Ovary (tissue), 7 donors: ENCODE measurements at regions not wholly inside any gene's neighbourhood (a gene's known extent, or its start where the extent isn't known, plus 50 kb on each side); places are given as distances from the start of the nearest gene placed in this dataset.

Source experiments
- DNase-seq, 5 donors: peaks; one replicate each; pipeline ENCODE4 v3.0.0-alpha.2; 2019 to 2020
- H3K27ac ChIP-seq, 2 donors: fragments of 200-600 bp; one replicate each; pipeline versions ENCODE4 v1.5.1 to v1.8.0; 2019 to 2022
- H3K27me3 ChIP-seq: fragments of 200-600 bp; one replicate; pipeline ENCODE4 v1.8.0; 2022
- H3K36me3 ChIP-seq: fragments of 200-600 bp; sonication (generic); one replicate; pipeline ENCODE4 v1.5.1; 2019
- H3K4me1 ChIP-seq: one replicate; pipeline ENCODE4 v1.8.1; 2013; ENCODE audit warnings: mild to moderate bottlenecking, moderate library complexity; ENCODE audit not compliant: insufficient read depth
- H3K4me3 ChIP-seq: fragments of 200-600 bp; sonication (generic); one replicate; pipeline ENCODE4 v1.5.1; 2017
- H3K9me3 ChIP-seq, 2 donors: fragments of 200-600 bp in 1 of 2; sonication (generic) in 1 of 2; one replicate each; pipeline versions ENCODE4 v1.5.1 to v1.8.1; 2013 to 2019; ENCODE audit warnings: mild to moderate bottlenecking in 1 of 2, moderate library complexity in 1 of 2
- EP300 ChIP-seq: sonication (generic); formaldehyde crosslinking; IDR thresholded peaks from one replicate; pipeline ENCODE4 v1.6.1; 2017; ENCODE audit warnings: antibody characterized with exemption
- POLR2A ChIP-seq: fragments of 450-650 bp; IDR thresholded peaks from one replicate; pipeline ENCODE4 v1.6.1; 2017; ENCODE audit warnings: antibody characterized with exemption, mild to moderate bottlenecking, moderate library complexity
- WGBS, 3 donors: extraction: QIAGEN DNeasy Blood & Tissue Kit in 1 of 3; methylation state at CpG; one replicate each; pipeline versions ENCODE4 v1.1.5 to v1.1.7; 2013 to 2017; 5-methylcytosine and 5-hydroxymethylcytosine counted together
- intact Hi-C, 4 donors: fragments of 100-400 bp; cut with DNase I; formaldehyde crosslinking; loops; one replicate each; pipeline versions ENCODE4 v1.11.0 to v1.15.1; 2022 to 2023
- TF ChIP-seq, protein P1 (sequence below), 3 donors: fragments of 450-650 bp in 2 of 3; fragments of 200-600 bp in 1 of 3; IDR thresholded peaks; one replicate each; pipeline versions ENCODE4 v1.5.1 to v1.8.0; 2016 to 2022; ENCODE audit warnings: antibody characterized with exemption in 3 of 3, mild to moderate bottlenecking in 1 of 3
- donor health status: DM: no; HTN: no; CAD: no; lungs with moderate emphysema.
- donor health status: DM: no; HTN: no; CAD: no.
- donor health status: Bipolar disorder and iron deficiency.
- donor health status: DM: no; HTN: no; CAD: no.
- donor health status: DM: yes; HTN: yes; CAD: no.

DNA sequence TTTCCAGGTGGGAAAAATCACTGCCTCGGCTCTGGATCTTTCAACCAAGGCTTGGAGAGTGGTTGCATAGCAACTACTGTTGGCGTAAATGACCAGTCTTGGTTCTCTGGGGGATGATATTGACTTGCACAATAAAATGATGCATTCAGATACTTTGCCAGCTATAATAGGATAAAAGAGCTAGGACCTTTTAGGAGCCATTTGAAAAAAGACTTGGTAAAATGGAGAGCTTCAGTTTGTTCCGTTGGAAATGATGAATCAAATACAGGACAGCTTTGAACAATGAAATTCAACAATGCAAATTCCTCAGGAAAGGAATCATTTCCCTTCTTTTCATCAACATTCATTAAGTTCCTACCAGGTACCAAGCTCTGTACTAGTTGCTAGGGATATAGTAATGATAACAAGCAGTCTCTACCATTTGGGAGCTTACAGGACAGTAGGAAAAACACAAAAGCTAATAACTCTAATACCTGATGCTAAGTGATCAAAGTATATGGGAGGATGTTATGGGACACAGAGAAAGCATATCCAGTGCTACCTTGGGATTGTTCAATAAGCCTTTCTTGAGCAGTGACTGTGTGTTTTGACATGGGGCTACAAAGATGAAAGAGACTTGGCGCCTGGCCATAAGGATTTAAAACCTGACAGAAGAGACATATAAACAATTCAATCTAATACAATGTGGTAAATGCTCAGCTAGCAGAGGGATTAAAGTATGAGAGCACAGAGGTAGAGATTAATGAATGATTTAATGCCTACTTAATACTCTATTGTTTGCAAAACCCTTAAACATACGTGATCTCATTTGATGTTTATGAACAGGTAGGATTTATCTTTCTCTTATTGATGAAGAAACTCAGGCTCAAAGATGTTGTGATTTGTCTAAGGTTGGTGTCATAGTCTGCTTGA is 110.7 kb downstream of the QPCT start:
- Histone ChIP-seq H3K27me3 (no peaks in the 10 kb centered on the region), H3K9me3 (no peaks in the 10 kb centered on the region), H3K4me3 (no peak overlapping the region), H3K27ac (no peak overlapping the region), H3K4me1 (peaks cover 6% of the 10 kb centered on the region), H3K36me3 (no peaks in the 10 kb centered on the region)
- peak in 2 of 5 donors; percentile 19 to 62 for DNase-seq
- intact Hi-C loops, result no loop called here
- WGBS, 3 donors, result 49 to 66% (median 55%) methylated on average over 5 of the region's 5 CpGs
- no peak for TF ChIP-seq POLR2A
- TF ChIP-seq, protein P1, sequence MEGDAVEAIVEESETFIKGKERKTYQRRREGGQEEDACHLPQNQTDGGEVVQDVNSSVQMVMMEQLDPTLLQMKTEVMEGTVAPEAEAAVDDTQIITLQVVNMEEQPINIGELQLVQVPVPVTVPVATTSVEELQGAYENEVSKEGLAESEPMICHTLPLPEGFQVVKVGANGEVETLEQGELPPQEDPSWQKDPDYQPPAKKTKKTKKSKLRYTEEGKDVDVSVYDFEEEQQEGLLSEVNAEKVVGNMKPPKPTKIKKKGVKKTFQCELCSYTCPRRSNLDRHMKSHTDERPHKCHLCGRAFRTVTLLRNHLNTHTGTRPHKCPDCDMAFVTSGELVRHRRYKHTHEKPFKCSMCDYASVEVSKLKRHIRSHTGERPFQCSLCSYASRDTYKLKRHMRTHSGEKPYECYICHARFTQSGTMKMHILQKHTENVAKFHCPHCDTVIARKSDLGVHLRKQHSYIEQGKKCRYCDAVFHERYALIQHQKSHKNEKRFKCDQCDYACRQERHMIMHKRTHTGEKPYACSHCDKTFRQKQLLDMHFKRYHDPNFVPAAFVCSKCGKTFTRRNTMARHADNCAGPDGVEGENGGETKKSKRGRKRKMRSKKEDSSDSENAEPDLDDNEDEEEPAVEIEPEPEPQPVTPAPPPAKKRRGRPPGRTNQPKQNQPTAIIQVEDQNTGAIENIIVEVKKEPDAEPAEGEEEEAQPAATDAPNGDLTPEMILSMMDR (IDR thresholded peaks at IDR 0.05), result no peak
- no peak for TF ChIP-seq EP300

- H3K27ac ChIP-seq, result no peak overlapping the region
- H3K4me1 ChIP-seq, result peaks cover 11% of the 10 kb centered on the region
- no peaks in the 10 kb centered on the region for H3K27me3 ChIP-seq
- H3K36me3 ChIP-seq, result no peaks in the 10 kb centered on the region
- no peak overlapping the region for H3K4me3 ChIP-seq
- intact Hi-C loops, result no loop called here
- WGBS, 3 donors, result 31 to 39% (median 38%) methylated on average over 1 of the region's 1 CpG
- TF ChIP-seq EP300, result no peak
- TF ChIP-seq, protein P1 (IDR thresholded peaks at IDR 0.05), result no peak
- no peak for TF ChIP-seq POLR2A
- H3K9me3 ChIP-seq, result no peaks in the 10 kb centered on the region
- DNase-seq, result no peak
These were observed 112.0 kb downstream of the QPCT start for GRCh38 chr2:37456479-37456878.

DNA sequence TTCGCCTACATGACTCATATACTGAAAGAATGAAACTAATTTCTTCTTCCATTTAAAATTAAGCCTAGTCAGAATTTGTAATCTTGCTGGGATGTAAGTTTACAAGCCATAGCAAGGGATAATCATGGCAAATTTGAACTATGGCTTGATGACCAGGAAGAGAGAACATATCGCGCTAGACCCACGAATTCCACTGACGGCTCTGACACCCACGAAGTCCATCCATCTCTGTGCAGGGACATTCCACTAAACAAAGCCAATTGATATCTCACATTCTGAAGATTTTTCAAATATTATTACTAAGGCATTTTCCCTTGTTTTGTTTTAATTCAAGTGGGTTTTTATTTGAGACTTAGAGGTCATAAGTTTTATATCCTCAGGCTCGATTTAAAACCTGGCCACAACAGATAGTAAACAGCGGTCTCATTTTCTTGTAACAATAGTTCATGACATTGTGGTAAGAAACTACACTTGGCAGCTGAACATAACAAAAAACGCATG is 113.0 kb downstream of the QPCT start:
- Histone ChIP-seq H3K27me3 (no peaks in the 10 kb centered on the region), H3K36me3 (no peaks in the 10 kb centered on the region), H3K9me3 (no peaks in the 10 kb centered on the region), H3K4me1 (peaks cover 11% of the 10 kb centered on the region), H3K27ac (no peak overlapping the region), H3K4me3 (no peak overlapping the region)
- WGBS, 3 donors, result 15 to 20% (median 16%) methylated on average over 9 of the region's 9 CpGs
- no peak for DNase-seq
- intact Hi-C loops, result no loop called here
- TF ChIP-seq POLR2A, result no peak
- no peak for TF ChIP-seq EP300
- TF ChIP-seq, protein P1 (IDR thresholded peaks at IDR 0.05), result no peak

GRCh38 chr2:37458133-37458532 is 113.7 kb downstream of the QPCT start:
- TF ChIP-seq POLR2A (no peak), EP300 (no peak)
- TF ChIP-seq, protein P1 (IDR thresholded peaks at IDR 0.05), result no peak
- Histone ChIP-seq H3K4me3 (no peak overlapping the region), H3K9me3 (no peaks in the 10 kb centered on the region), H3K27ac (no peak overlapping the region), H3K27me3 (no peaks in the 10 kb centered on the region), H3K36me3 (no peaks in the 10 kb centered on the region), H3K4me1 (peaks cover 11% of the 10 kb centered on the region)
- WGBS, 3 donors, result 87 to 94% (median 91%) methylated on average over 2 of the region's 2 CpGs
- intact Hi-C loops, result no loop called here
- DNase-seq, result no peak
